Stimulated activated naive CD8-positive, alpha-beta T cell treated with anti-CD3 and anti-CD28 coated beads, Interleukin-15, amount 100 ng/mL, for 72 hours (primary cell): ENCODE measurements at regions not wholly inside any gene's neighbourhood (a gene's known extent, or its start where the extent isn't known, plus 50 kb on each side); places are given as distances from the start of the nearest gene placed in this dataset.
"Not testable (repeated sequence)": the region's sequence is repeated elsewhere in the genome, so short reads cannot be mapped to it uniquely, and the experiment has no call there.

ENCODE experiments used
- ATAC-seq: fragments of 150-1000 bp; cut with Tn5 transposase; 2 replicates; pipeline ENCODE4 v1.10.0; 2021; ENCODE audit warnings: mild to moderate bottlenecking, moderate library complexity
- DNase-seq, 2 donors: peaks; one replicate each; pipeline ENCODE4 v3.0.0; 2021 to 2022
- H3K27ac Mint-ChIP-seq, 2 donors: one replicate each; pipeline ENCODE4 v1.8.0; 2022; ENCODE audit warnings: mild to moderate bottlenecking in 2 of 2, mixed read lengths in 2 of 2, moderate library complexity in 2 of 2
- H3K27me3 Mint-ChIP-seq: one replicate; pipeline ENCODE4 v1.8.0; 2022; ENCODE audit warnings: mixed read lengths
- H3K4me1 Mint-ChIP-seq: one replicate; pipeline ENCODE4 v1.8.0; 2022; ENCODE audit warnings: mild to moderate bottlenecking, mixed read lengths
- H3K4me3 Mint-ChIP-seq, 2 donors: one replicate each; pipeline ENCODE4 v1.8.0; 2022; ENCODE audit warnings: mild to moderate bottlenecking in 2 of 2, mixed read lengths in 2 of 2, moderate library complexity in 1 of 2
- H3K9me3 Mint-ChIP-seq, 2 donors: one replicate each; pipeline ENCODE4 v1.8.0; 2022; ENCODE audit warnings: mixed read lengths in 2 of 2

DNA sequence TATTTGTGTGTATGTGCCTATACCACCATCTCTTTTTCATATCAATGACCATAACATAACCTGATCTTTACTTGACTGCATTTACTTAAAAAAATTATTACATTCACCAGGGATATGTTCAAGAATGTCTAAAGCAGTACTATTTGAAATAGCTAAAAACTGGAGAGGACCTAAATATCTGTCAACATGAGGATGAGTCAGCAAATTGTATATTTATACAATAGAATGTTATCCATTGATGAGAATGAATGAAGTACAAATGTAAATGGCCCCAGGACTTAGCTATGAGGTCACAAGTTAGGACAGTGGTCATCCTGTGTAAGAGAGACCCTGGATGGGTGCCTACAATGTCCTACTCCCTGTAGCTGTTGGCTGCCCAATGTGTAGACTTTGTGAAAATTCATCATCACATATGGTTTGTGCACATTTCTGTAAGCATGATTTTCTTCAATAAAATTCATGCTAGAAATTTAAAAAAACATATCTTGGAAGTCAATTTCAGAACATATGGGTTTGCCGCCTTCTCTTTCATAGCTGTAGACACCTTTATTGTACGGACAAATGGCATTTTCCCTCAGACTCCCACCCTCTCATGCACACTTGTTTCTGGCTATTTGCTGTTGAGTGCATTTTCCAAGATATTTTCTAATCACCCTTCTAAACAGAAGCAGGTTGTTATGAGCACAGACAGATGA, 202.4 kb downstream of the CDH26 start:
- no peak for ATAC-seq

DNA sequence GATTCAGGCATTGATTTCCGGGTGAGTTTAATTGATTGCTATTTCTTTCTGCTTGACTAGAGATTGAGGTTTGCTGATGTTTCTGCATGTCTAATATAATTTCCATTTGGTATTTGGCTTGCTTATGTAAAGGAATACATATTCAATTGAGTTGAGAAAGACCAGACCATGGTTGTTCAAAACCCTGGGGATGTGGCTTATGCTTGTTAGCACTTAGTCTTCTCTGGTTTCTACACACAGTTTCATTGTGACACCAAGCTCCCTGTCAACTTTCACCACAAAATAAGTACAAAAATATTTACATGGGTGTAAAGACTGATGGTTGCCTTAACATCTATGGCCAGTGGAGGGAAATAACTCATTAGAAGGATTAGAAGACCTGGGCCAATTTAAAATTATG, 209.6 kb downstream of the CDH26 start:
- Mint-ChIP-seq H3K4me1 (no peaks in the 10 kb centered on the region), H3K9me3 (no peaks in the 10 kb centered on the region), H3K4me3 (no peak overlapping the region), H3K27me3 (peaks cover 1% of the 10 kb centered on the region), H3K27ac (peak overlapping the region in 1 of 2 donors; percentile 63)
- no peak for ATAC-seq
- no peak for DNase-seq

More for the DNA sequence above, 202.4 kb downstream of the CDH26 start:
- no peak overlapping the region for H3K4me3 Mint-ChIP-seq
- no peak for DNase-seq
- peaks cover 18% of the 10 kb centered on the region for H3K27me3 Mint-ChIP-seq
- H3K27ac Mint-ChIP-seq = no peak overlapping the region
- H3K4me1 Mint-ChIP-seq = no peaks in the 10 kb centered on the region
- no peaks in the 10 kb centered on the region for H3K9me3 Mint-ChIP-seq

DNA sequence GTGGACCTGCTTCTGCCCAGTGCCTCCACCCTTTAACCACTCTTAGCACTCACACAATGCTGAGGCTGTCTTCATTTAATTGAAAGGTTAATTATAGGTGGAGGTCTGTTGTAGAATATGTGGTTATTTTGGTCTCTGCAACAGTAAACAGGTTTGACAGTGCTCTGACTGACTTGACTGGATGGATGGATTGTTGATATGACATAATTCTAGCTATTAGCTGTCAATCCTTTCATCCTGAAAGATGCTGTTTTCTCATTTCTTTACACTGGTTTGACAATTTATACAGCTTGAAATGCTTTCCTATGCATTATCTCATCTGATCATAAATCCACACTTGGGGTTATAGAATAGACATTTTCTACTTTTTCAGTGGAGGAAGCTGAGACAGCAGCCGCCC, 210.7 kb downstream of the CDH26 start:
- Mint-ChIP-seq H3K27me3 (no peaks in the 10 kb centered on the region), H3K27ac (no peak overlapping the region), H3K9me3 (no peaks in the 10 kb centered on the region), H3K4me1 (no peaks in the 10 kb centered on the region), H3K4me3 (no peak overlapping the region)
- ATAC-seq (no peak), DNase-seq (no peak)

DNA sequence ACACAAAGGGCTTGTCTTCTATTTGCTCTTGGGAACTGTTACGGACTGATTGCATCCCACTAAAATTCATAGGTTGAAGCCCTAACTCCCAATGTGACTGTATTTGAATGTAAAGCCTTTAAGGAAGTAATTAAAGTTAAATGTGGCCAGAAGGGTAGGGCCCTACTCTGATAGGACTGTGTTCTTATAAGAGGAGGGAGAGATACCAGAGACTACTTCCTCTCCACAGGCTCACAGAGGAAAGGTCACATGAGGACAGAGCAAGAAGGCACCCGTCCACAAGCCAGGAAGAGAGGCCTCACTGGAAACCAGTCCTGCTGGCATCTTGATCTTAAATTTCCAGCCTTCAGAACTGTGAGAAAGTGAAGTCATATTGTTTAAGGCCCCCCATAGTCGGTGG, 211.9 kb downstream of the CDH26 start:
- ATAC-seq = no peak
- no peaks in the 10 kb centered on the region for H3K9me3 Mint-ChIP-seq
- peak overlapping the region in 1 of 2 donors; percentile 29 for H3K27ac Mint-ChIP-seq
- H3K4me1 Mint-ChIP-seq = no peaks in the 10 kb centered on the region
- no peaks in the 10 kb centered on the region for H3K27me3 Mint-ChIP-seq
- no peak for DNase-seq
- H3K4me3 Mint-ChIP-seq = no peak overlapping the region

DNA sequence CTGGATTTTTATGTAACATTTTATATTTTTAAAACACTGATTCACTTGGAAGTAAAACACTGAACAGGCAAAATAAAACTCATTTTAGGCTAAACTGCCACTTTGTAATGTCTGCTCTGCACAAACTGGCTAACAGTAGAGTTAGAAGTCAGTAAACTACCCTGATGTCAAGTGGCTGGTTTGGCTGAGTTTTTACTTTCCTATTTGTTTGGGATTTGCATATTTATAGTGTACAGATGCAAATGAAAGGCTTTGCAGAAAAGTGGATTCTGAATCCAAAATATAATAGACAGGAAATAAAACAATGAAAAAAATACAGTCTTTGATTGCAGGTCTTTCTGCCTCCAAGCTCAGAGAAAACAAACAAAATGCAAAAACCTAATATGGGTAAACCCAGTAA, 213.1 kb downstream of the CDH26 start:
- Mint-ChIP-seq H3K4me3 (no peak overlapping the region), H3K27ac (no peak overlapping the region), H3K9me3 (no peaks in the 10 kb centered on the region), H3K27me3 (no peaks in the 10 kb centered on the region), H3K4me1 (no peaks in the 10 kb centered on the region)
- DNase-seq (no peak), ATAC-seq (no peak)

DNA sequence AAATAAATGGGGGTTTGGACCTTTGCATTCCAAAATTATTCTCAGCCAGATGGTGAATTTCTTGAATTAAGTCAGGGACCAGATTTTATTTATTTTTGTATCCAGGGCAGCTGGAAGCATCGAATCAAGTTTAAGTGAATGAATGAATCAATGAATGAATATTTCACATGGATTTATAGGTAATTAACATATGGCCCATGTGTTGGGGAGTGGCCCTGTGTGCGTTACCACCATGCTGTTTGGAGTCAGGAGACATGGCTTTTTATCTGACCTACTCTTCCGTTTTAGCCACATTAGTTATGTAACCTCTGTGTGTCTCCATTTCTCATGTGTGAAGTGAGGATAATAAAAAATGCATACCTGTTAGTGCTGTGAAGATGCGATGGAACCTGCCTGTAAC, 213.5 kb downstream of the CDH26 start:
- H3K4me1 Mint-ChIP-seq = no peaks in the 10 kb centered on the region
- H3K9me3 Mint-ChIP-seq = no peaks in the 10 kb centered on the region
- DNase-seq (no peak), ATAC-seq (no peak)
- H3K4me3 Mint-ChIP-seq = no peak overlapping the region
- no peak overlapping the region for H3K27ac Mint-ChIP-seq
- no peaks in the 10 kb centered on the region for H3K27me3 Mint-ChIP-seq

DNA sequence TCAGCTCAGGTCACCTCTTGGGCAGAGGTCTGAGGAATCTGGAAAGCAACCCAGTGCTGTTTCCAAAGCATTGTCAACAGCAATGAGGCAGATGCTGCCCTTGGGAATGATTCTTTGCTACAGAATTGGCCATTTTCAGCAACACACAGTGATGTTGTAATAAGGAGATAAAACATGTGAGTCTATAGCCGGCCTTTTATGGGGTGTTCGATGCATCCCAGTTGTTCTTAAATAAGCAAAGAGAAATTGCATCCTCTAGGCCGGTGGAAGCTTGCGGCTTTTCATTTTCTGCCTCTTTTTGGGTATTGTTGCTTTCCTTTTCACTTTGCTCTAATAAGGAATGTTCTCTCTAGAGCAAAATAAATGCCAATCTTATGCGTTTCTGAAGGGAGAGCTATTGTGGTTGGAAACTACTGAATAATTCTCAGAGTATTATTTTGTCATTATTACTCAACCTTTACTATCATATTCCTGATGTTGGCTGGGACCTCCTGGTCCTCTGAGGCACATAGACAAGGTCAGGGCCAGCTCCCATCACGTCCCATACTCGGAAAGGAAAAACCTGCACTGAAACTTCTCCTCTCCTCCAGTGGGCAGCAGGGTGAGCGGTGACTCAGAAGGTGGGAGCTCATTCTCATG, 214.2 kb downstream of the CDH26 start:
- DNase-seq = no peak
- Mint-ChIP-seq H3K4me3 (no peak overlapping the region), H3K27me3 (no peaks in the 10 kb centered on the region), H3K9me3 (no peaks in the 10 kb centered on the region), H3K27ac (no peak overlapping the region), H3K4me1 (no peaks in the 10 kb centered on the region)
- ATAC-seq = no peak

DNA sequence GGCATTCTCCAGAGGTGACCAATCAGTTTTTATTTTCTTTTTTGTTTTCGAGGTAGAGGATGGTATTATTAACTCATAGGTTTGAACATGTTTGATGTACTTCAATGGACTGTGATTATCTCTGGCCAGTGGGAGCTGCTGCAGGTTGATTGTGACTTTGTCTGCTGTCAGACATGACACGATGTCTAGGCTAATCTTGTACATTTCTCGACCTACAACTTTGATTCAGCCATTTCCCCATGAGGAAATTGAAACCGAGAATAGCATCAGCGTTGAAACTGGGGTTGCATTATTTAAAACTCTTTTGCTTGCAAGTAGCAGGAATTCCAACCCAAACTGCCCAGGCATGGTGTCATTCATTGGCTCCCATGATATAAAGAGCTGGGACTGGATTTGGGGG, 218.9 kb downstream of the CDH26 start:
- Mint-ChIP-seq H3K4me3 (no peak overlapping the region), H3K4me1 (no peaks in the 10 kb centered on the region), H3K27ac (peak overlapping the region; percentile 37 to 65), H3K27me3 (peaks cover 7% of the 10 kb centered on the region), H3K9me3 (no peaks in the 10 kb centered on the region)
- no peak for ATAC-seq
- no peak for DNase-seq

DNA sequence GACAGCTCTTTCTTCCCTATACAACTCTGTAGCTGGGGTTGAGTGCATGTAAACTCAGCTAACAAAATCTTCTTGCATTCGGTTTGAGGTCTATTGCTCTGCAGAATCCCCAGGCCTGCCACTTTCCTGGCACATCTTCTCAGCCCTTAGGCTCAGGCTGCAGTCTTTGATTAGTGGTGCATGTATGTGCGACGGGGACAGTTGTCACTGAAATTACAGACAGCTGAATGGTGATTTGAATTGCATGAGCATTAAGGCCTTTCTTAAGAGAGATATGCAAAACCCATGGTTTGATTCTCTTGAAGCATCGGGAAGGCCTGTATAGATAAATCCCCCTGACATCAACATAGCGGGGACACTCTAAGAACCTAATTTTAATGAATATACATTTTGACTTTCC, 222.8 kb downstream of the CDH26 start:
- Mint-ChIP-seq H3K27me3 (peaks cover 7% of the 10 kb centered on the region), H3K4me1 (no peaks in the 10 kb centered on the region), H3K27ac (no peak overlapping the region), H3K9me3 (peaks cover 0 to 5% of the 10 kb centered on the region in 2 donors), H3K4me3 (no peak overlapping the region)
- ATAC-seq (no peak), DNase-seq (no peak)

DNA sequence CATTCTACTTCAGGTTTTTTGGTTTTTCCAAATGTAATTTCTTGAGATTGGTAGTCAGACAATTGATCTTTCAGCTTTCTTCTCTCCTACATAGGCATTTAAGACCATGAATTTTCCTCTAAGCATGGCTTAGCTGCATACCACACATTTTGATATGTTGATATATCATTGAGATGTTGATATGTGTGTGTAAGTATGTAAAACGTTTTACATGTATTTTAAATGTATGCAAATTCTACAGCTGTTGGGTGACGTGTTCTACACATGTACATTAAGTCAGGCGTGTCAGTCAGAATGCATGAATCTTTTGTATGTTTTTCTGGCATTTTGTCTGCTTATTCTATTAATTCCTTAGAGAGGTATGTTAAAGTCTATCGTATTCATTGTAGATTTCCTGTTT, 228.2 kb downstream of the CDH26 start:
- Mint-ChIP-seq H3K9me3 (peaks cover 0 to 8% of the 10 kb centered on the region in 2 donors), H3K27ac (no peak overlapping the region), H3K4me3 (no peak overlapping the region), H3K4me1 (no peaks in the 10 kb centered on the region), H3K27me3 (peaks cover 14% of the 10 kb centered on the region)
- ATAC-seq (no peak), DNase-seq (no peak)

DNA sequence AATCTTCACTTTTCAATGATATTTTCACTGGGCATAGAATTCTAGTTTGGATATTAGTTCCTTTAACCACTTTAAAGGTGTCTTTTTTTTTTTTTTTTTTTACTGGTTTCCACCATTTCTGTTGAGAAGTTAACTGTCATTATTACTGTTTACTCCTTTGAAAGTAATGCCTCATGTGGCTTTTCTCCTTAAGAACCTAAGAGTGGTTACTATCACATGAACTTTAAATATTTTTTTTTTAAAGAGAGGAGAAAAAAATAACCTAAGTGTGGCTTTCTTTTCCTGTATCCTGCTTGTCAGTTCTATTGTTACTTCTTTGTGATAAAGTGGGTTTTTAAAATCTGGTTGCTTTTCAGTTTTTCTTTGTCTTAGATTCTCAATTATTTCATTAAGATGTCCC, 229.5 kb downstream of the CDH26 start:
- no peak for DNase-seq
- Mint-ChIP-seq H3K27me3 (peaks cover 17% of the 10 kb centered on the region), H3K4me3 (no peak overlapping the region), H3K9me3 (peaks cover 0 to 8% of the 10 kb centered on the region in 2 donors), H3K4me1 (no peaks in the 10 kb centered on the region), H3K27ac (no peak overlapping the region)
- no peak for ATAC-seq

DNA sequence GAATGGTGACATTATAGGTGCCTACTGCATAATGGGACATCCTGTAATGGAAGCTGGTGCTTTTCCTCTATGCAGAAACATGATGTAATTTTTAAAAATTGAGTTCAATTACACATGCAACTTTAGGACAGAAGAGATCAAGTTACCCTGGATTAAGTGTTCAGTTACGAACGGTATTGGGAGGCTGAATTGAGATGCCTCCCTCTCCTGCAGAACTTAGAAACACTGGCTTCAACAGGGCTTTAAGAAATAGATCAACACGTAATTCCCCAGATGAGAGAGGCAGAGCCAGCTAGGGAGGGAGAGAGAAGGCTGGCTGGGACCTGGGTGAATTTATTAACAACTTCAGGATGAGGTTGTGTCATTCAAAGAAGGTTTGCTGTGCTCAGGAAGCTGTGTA, 232.8 kb downstream of the CDH26 start:
- ATAC-seq = no peak
- Mint-ChIP-seq H3K27me3 (peaks cover 22% of the 10 kb centered on the region), H3K4me1 (no peaks in the 10 kb centered on the region), H3K4me3 (no peak overlapping the region), H3K9me3 (peaks cover 0 to 11% of the 10 kb centered on the region in 2 donors), H3K27ac (no peak overlapping the region)
- no peak for DNase-seq

DNA sequence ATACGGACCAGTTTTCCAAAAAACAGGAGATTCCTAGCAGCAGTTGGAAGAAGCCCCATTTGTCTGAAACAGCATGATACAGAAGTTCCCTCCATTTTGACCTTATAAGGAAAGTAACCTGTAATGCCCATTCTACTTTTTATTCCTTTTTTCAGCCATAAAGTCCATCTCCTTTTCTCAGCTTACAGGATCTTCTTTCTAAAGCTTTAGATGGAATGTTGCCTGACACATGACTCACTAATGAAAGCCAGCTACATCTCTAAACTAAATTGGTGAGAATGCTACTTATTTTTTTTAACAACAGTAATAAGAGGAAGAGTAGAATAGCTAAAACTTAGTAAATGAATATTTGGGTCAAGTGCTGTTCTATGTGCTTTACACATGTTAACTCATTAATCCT, 234.1 kb downstream of the CDH26 start:
- Mint-ChIP-seq H3K4me3 (no peak overlapping the region), H3K9me3 (peaks cover 0 to 13% of the 10 kb centered on the region in 2 donors), H3K4me1 (no peaks in the 10 kb centered on the region), H3K27ac (no peak overlapping the region), H3K27me3 (peaks cover 22% of the 10 kb centered on the region)
- DNase-seq (no peak), ATAC-seq (no peak)

DNA sequence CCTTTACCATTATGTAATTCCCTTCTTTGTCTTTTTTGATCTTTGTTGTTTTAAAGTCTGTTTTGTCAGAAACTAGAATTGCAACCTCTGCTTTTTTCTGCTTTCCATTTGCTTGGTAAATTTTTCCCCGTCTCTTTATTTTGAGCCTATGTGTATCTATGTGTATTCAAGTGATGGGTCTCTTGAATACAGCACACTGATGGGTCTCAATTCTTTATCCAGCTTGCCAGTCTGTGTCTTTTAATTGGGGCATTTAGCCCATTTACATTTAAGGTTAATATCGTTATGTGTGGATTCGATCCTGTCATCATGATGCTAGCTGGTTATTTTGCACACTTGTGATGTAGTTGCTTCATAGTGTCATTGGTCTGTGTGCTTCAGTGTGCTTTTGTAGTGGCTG, 240.9 kb downstream of the CDH26 start:
- peaks cover 8 to 34% of the 10 kb centered on the region in 2 donors for H3K9me3 Mint-ChIP-seq
- H3K27ac Mint-ChIP-seq, ATAC-seq, H3K4me3 Mint-ChIP-seq, DNase-seq, H3K4me1 Mint-ChIP-seq: not testable (repeated sequence)
- H3K27me3 Mint-ChIP-seq = peaks cover 19% of the 10 kb centered on the region

DNA sequence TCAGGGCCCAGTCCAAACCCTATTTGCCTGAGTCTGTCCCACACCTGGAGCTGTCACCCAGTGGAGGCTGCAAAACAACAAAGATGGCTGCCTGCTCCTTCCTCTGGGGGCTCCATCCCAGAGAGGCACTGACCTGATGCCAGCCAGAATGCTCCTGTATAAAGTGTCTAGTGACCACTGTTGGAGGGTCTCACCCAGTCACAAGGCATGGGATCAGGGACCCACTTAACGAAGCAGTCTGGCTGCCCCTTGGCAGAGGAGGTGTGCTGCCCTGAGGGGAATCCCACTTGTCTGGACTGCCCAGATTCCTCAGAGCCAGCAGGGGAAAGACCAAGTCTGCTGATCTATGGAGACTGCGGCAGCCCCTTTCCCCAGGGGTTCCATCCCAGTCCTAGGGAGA, 241.6 kb downstream of the CDH26 start:
- Mint-ChIP-seq H3K27ac (no peak overlapping the region), H3K4me3 (no peak overlapping the region), H3K9me3 (peaks cover 8 to 34% of the 10 kb centered on the region in 2 donors), H3K4me1 (no peaks in the 10 kb centered on the region), H3K27me3 (peaks cover 19% of the 10 kb centered on the region)
- ATAC-seq (no peak), DNase-seq (no peak)

DNA sequence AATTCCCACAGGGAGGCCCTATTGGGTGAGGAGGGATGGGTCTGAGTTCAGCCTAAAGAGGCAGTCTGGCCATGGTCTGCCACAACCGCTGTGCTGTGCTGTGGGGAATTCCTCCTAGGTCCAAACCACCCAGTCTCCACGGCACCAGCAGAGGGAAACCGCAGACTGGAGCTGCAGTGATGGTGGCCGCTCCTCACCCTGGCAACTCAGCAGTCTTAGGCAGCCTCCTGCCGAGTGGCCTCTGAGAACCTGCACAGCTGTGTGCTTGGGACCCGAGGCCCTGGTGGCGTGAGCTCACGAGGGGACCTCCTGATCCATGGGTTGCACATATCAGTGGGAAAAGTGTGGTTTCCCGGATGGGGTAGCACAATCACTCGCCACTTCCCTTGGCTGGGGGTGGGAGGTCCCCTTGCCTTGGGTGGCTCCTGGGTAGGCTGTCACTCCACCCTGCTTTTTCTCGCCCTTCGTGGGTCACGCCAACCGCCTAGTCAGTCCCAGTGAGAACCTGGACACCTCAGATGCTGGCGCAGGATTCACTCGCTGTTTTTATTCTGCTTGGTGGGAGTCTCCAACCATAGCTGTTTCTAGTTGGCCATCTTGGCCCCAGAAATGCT, 242.2 kb downstream of the CDH26 start:
- Mint-ChIP-seq H3K4me1 (no peaks in the 10 kb centered on the region), H3K4me3 (no peak overlapping the region), H3K27me3 (peaks cover 19% of the 10 kb centered on the region), H3K27ac (no peak overlapping the region), H3K9me3 (peaks cover 8 to 32% of the 10 kb centered on the region in 2 donors)
- DNase-seq = no peak
- no peak for ATAC-seq
